Smooth muscle cell (in vitro differentiated cells): ENCODE measurements at regions not wholly inside any gene's neighbourhood (a gene's known extent, or its start where the extent isn't known, plus 50 kb on each side); places are given as distances from the start of the nearest gene placed in this dataset.

ENCODE experiments used
- DNase-seq: peaks from one replicate; lab custom pipeline; 2025; ENCODE audit not compliant: unreplicated experiment; lab: John Stamatoyannopoulos, UW
- H2AFZ ChIP-seq: fragments of 200-600 bp; sonication (generic); 2 replicates; pipeline ENCODE4 v1.6.0; 2016; ENCODE audit warnings: antibody characterized with exemption, low read depth, mild to moderate bottlenecking
- H3F3A ChIP-seq: fragments of 200-600 bp; sonication (generic); 2 replicates; pipeline ENCODE4 v1.6.0; 2017; ENCODE audit warnings: antibody characterized with exemption, low read depth
- H3K27ac ChIP-seq: fragments of 200-600 bp; sonication (generic); 2 replicates; pipeline ENCODE4 v1.5.1; 2016; ENCODE audit warnings: low read depth, mild to moderate bottlenecking
- H3K27me3 ChIP-seq: fragments of 200-600 bp; sonication (generic); 2 replicates; pipeline ENCODE4 v1.6.1; 2016; ENCODE audit warnings: low read depth, mild to moderate bottlenecking
- H3K36me3 ChIP-seq: fragments of 200-600 bp; sonication (generic); 2 replicates; pipeline ENCODE4 v1.5.1; 2016; ENCODE audit warnings: low read depth
- H3K4me1 ChIP-seq: fragments of 200-600 bp; sonication (generic); 2 replicates; pipeline ENCODE4 v1.5.1; 2016; ENCODE audit warnings: low read depth
- H3K4me2 ChIP-seq: fragments of 200-600 bp; sonication (generic); 2 replicates; pipeline ENCODE4 v1.6.0; 2016; ENCODE audit warnings: mild to moderate bottlenecking
- H3K4me3 ChIP-seq: fragments of 200-600 bp; sonication (generic); 2 replicates; pipeline ENCODE4 v1.5.1; 2016; ENCODE audit warnings: mild to moderate bottlenecking
- H3K79me2 ChIP-seq: fragments of 200-600 bp; sonication (generic); 2 replicates; pipeline ENCODE4 v1.6.0; 2016; ENCODE audit warnings: low read depth, mild to moderate bottlenecking
- H3K9ac ChIP-seq: fragments of 200-600 bp; sonication (generic); 2 replicates; pipeline ENCODE4 v1.6.0; 2016; ENCODE audit warnings: low read depth
- H3K9me3 ChIP-seq: fragments of 200-600 bp; sonication (generic); replicated peaks from 2 replicates; pipeline ENCODE4 v1.5.1; 2016; ENCODE audit warnings: low read depth
- H4K20me1 ChIP-seq: fragments of 200-600 bp; sonication (generic); 2 replicates; pipeline ENCODE4 v1.6.0; 2016; ENCODE audit warnings: low read depth
- WGBS: methylation state at CpG from one replicate; pipeline ENCODE4 v1.1.7; 2016; ENCODE audit warnings: low lambda C conversion rate; 5-methylcytosine and 5-hydroxymethylcytosine counted together
- TF ChIP-seq, protein P1 (sequence below): fragments of 200-600 bp; sonication (generic); IDR thresholded peaks from 2 replicates; pipeline ENCODE4 v1.5.1; 2017; ENCODE audit warnings: borderline replicate concordance, mild to moderate bottlenecking, antibody characterized with exemption; ENCODE audit not compliant: insufficient read depth, poor library complexity, severe bottlenecking

- H3K27me3 ChIP-seq, result no peaks in the 10 kb centered on the region
- 75% methylated on average over 3 of the region's 3 CpGs for WGBS
- TF ChIP-seq, protein P1, sequence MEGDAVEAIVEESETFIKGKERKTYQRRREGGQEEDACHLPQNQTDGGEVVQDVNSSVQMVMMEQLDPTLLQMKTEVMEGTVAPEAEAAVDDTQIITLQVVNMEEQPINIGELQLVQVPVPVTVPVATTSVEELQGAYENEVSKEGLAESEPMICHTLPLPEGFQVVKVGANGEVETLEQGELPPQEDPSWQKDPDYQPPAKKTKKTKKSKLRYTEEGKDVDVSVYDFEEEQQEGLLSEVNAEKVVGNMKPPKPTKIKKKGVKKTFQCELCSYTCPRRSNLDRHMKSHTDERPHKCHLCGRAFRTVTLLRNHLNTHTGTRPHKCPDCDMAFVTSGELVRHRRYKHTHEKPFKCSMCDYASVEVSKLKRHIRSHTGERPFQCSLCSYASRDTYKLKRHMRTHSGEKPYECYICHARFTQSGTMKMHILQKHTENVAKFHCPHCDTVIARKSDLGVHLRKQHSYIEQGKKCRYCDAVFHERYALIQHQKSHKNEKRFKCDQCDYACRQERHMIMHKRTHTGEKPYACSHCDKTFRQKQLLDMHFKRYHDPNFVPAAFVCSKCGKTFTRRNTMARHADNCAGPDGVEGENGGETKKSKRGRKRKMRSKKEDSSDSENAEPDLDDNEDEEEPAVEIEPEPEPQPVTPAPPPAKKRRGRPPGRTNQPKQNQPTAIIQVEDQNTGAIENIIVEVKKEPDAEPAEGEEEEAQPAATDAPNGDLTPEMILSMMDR, result no peak
- H3K9me3 ChIP-seq, result no peaks in the 10 kb centered on the region
- H3K79me2 ChIP-seq, result no peaks in the 10 kb centered on the region
- no peak overlapping the region for H3K9ac ChIP-seq
- no peak overlapping the region for H2AFZ ChIP-seq
- H4K20me1 ChIP-seq, result no peaks in the 10 kb centered on the region
- H3K4me1 ChIP-seq, result no peaks in the 10 kb centered on the region
- H3K4me2 ChIP-seq, result no peak overlapping the region
- H3K4me3 ChIP-seq, result no peak overlapping the region
- DNase-seq, result no peak
- no peaks in the 10 kb centered on the region for H3K36me3 ChIP-seq
- H3F3A ChIP-seq, result no peaks in the 10 kb centered on the region
- H3K27ac ChIP-seq, result no peak overlapping the region
These were observed 174.3 kb upstream of the PWP1 start for GRCh38 chr12:107511292-107511691.

GRCh38 chr12:107512391-107512790, 173.2 kb upstream of the PWP1 start:
- WGBS, result 83% methylated on average over 3 of the region's 3 CpGs
- Histone ChIP-seq H3K4me1 (no peaks in the 10 kb centered on the region), H2AFZ (no peak overlapping the region), H3K9ac (no peak overlapping the region), H3K4me3 (no peak overlapping the region), H3K9me3 (no peaks in the 10 kb centered on the region), H3K4me2 (no peak overlapping the region), H3K36me3 (no peaks in the 10 kb centered on the region), H3F3A (no peaks in the 10 kb centered on the region), H3K27me3 (no peaks in the 10 kb centered on the region), H3K27ac (no peak overlapping the region), H3K79me2 (no peaks in the 10 kb centered on the region), H4K20me1 (no peaks in the 10 kb centered on the region)
- TF ChIP-seq, protein P1, result no peak
- DNase-seq, result no peak

DNA sequence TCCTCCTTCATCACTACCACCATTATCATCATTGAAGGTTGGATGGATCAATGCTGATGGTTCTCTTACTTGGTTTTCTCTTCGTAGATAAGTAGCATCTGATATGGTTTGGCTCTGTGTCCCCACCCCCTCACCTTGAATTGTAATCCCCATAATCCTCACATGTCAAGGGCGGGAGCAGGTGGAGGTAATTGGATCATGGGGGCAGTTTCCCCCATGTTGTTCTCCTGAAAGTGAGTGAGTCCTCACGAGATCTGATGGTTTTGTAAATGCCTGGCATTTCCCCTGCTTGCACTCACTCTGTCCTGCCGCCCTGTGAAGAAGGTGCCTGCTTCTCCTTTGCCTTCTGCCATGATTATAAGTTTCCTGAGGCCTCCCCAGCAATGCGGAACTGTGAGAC, 172.4 kb upstream of the PWP1 start:
- no peak overlapping the region for H3K4me2 ChIP-seq
- no peaks in the 10 kb centered on the region for H3F3A ChIP-seq
- no peak for DNase-seq
- H3K4me1 ChIP-seq, result no peaks in the 10 kb centered on the region
- 88% methylated on average over 5 of the region's 5 CpGs for WGBS
- no peak overlapping the region for H3K9ac ChIP-seq
- H3K36me3 ChIP-seq, result no peaks in the 10 kb centered on the region
- no peaks in the 10 kb centered on the region for H3K27me3 ChIP-seq
- H2AFZ ChIP-seq, result no peak overlapping the region
- no peak overlapping the region for H3K27ac ChIP-seq
- H3K79me2 ChIP-seq, result no peaks in the 10 kb centered on the region
- TF ChIP-seq, protein P1, result no peak
- no peak overlapping the region for H3K4me3 ChIP-seq
- no peaks in the 10 kb centered on the region for H4K20me1 ChIP-seq
- H3K9me3 ChIP-seq, result no peaks in the 10 kb centered on the region

DNA sequence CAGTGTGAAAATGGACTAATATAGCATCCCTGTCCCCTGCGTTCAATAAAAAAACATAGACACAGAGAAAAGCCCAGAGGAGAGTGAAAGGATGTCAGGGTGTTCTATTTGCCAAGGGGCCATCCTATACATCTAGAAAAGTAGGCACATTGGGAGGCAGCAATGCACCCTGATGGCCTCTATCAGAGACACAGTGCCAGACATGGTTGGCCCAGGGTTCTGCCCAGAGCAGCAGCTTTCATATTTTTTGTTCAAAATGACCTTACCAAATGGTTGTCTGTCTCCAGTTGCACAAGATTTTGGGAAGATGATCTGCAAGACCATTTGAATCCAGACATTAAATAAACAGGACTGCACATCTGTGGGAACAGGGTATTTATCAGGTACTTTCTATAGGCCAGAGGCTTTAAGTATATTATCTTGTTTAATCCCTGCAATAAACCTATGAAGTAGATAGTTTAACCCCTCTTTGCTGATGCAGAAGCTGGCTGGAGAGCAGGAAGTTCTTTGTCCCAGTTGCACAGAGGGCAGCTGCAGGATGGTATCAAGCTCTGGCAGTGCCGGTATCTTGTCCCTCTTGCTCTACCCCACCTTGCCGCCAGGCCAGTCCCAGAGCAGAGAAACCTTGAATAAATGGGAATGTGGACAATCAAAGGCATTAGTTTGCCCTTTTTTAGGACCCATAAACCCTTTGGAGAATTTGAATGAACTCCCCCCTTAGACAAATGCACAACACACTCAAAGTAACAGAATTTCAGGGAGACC, 171.8 kb upstream of the PWP1 start:
- WGBS, result 89% methylated on average over 3 of the region's 3 CpGs
- H3K27me3 ChIP-seq, result no peaks in the 10 kb centered on the region
- H3K4me2 ChIP-seq, result no peak overlapping the region
- H3K9ac ChIP-seq, result no peak overlapping the region
- no peak for DNase-seq
- TF ChIP-seq, protein P1, result no peak
- H3F3A ChIP-seq, result no peaks in the 10 kb centered on the region
- H3K4me1 ChIP-seq, result no peaks in the 10 kb centered on the region
- no peaks in the 10 kb centered on the region for H3K9me3 ChIP-seq
- H3K27ac ChIP-seq, result no peak overlapping the region
- H3K4me3 ChIP-seq, result no peak overlapping the region
- H4K20me1 ChIP-seq, result no peaks in the 10 kb centered on the region
- H3K36me3 ChIP-seq, result no peaks in the 10 kb centered on the region
- H2AFZ ChIP-seq, result no peak overlapping the region
- H3K79me2 ChIP-seq, result no peaks in the 10 kb centered on the region
